Progenitor cell of endocrine pancreas (in vitro differentiated cells): ENCODE measurements at regions not wholly inside any gene's neighbourhood (a gene's known extent, or its start where the extent isn't known, plus 50 kb on each side); places are given as distances from the start of the nearest gene placed in this dataset.
A peak's percentile ranks its signal among the peaks of the same experiment; 100 is the strongest.
"Not testable (repeated sequence)": the region's sequence is repeated elsewhere in the genome, so short reads cannot be mapped to it uniquely, and the experiment has no call there.

Experiments used
- DNase-seq: peaks from one replicate; pipeline ENCODE4 v3.0.0; 2021; ENCODE audit warnings: low spot score; ENCODE audit not compliant: unreplicated experiment
- H3K27ac Mint-ChIP-seq: 2 replicates; pipeline ENCODE4 v1.8.0; 2021; ENCODE audit warnings: mild to moderate bottlenecking, moderate library complexity, mixed read lengths
- H3K27me3 Mint-ChIP-seq: 2 replicates; pipeline ENCODE4 v1.8.0; 2021; ENCODE audit warnings: mixed read lengths
- H3K36me3 Mint-ChIP-seq: 2 replicates; pipeline ENCODE4 v1.8.0; 2022; ENCODE audit warnings: mixed read lengths; ENCODE audit not compliant: insufficient read depth
- H3K4me1 Mint-ChIP-seq: 2 replicates; pipeline ENCODE4 v1.8.0; 2021; ENCODE audit warnings: low read depth, mixed read lengths
- H3K4me3 Mint-ChIP-seq: 2 replicates; pipeline ENCODE4 v1.8.0; 2021; ENCODE audit warnings: low read depth, mild to moderate bottlenecking, moderate library complexity, mixed read lengths
- H3K9me3 Mint-ChIP-seq: 2 replicates; pipeline ENCODE4 v1.8.0; 2021; ENCODE audit warnings: low read depth, mixed read lengths
- CTCF ChIP-seq: fragments of 200-600 bp; sonication (generic); IDR thresholded peaks from one replicate; pipeline ENCODE4 v1.5.0; 2021; ENCODE audit warnings: antibody characterized with exemption, mild to moderate bottlenecking; ENCODE audit not compliant: unreplicated experiment

GRCh38 chr10:30709229-30709628 is 79.7 kb upstream of the LYZL2 start:
- no peak for DNase-seq
- H3K27ac Mint-ChIP-seq: no peak overlapping the region

GRCh38 chr10:30708234-30708633 is 78.7 kb upstream of the LYZL2 start:
- no peak for DNase-seq
- Mint-ChIP-seq H3K27me3 (peaks cover 16% of the 10 kb centered on the region), H3K4me1 (no peaks in the 10 kb centered on the region), H3K27ac (no peak overlapping the region), H3K4me3 (no peak overlapping the region), H3K36me3 (no peaks in the 10 kb centered on the region), H3K9me3 (peaks cover 3% of the 10 kb centered on the region)
- TF ChIP-seq CTCF: no peak

More at GRCh38 chr10:30709229-30709628, 79.7 kb upstream of the LYZL2 start:
- Mint-ChIP-seq H3K36me3 (no peaks in the 10 kb centered on the region), H3K4me1 (no peaks in the 10 kb centered on the region), H3K27me3 (peaks cover 13% of the 10 kb centered on the region), H3K9me3 (peaks cover 12% of the 10 kb centered on the region), H3K4me3 (no peak overlapping the region)
- TF ChIP-seq CTCF: peak; percentile 23

GRCh38 chr10:30706189-30706588 is 76.6 kb upstream of the LYZL2 start:
- H3K4me3 Mint-ChIP-seq, H3K36me3 Mint-ChIP-seq, H3K9me3 Mint-ChIP-seq, DNase-seq, H3K4me1 Mint-ChIP-seq, H3K27ac Mint-ChIP-seq: not testable (repeated sequence)
- H3K27me3 Mint-ChIP-seq: peaks cover 19% of the 10 kb centered on the region

- Mint-ChIP-seq H3K27ac (no peak overlapping the region), H3K27me3 (peaks cover 19% of the 10 kb centered on the region), H3K36me3 (no peaks in the 10 kb centered on the region), H3K4me3 (no peak overlapping the region), H3K4me1 (peaks cover 4% of the 10 kb centered on the region), H3K9me3 (no peaks in the 10 kb centered on the region)
- TF ChIP-seq CTCF: no peak
- DNase-seq: no peak
Measured at GRCh38 chr10:30705625-30706149, 76.1 kb upstream of the LYZL2 start.

GRCh38 chr10:30705101-30705624 is 75.6 kb upstream of the LYZL2 start:
- Mint-ChIP-seq H3K4me3 (no peak overlapping the region), H3K4me1 (peaks cover 9% of the 10 kb centered on the region), H3K36me3 (no peaks in the 10 kb centered on the region), H3K9me3 (no peaks in the 10 kb centered on the region), H3K27ac (no peak overlapping the region), H3K27me3 (peaks cover 22% of the 10 kb centered on the region)
- no peak for TF ChIP-seq CTCF
- DNase-seq: no peak

GRCh38 chr10:30704601-30705100 is 75.1 kb upstream of the LYZL2 start:
- not testable (repeated sequence) for H3K27ac Mint-ChIP-seq, H3K4me3 Mint-ChIP-seq, H3K36me3 Mint-ChIP-seq, H3K9me3 Mint-ChIP-seq, DNase-seq
- Mint-ChIP-seq H3K27me3 (peaks cover 24% of the 10 kb centered on the region), H3K4me1 (peaks cover 14% of the 10 kb centered on the region)
